GM23248 (cell line): ENCODE measurements at regions not wholly inside any gene's neighbourhood (a gene's known extent, or its start where the extent isn't known, plus 50 kb on each side); places are given as distances from the start of the nearest gene placed in this dataset.

ENCODE experiments used
- EZH2 ChIP-seq: fragments of 200-600 bp; sonication (generic); IDR thresholded peaks from 2 replicates; pipeline ENCODE4 v1.6.1; 2018; ENCODE audit warnings: antibody characterized with exemption, mild to moderate bottlenecking; ENCODE audit not compliant: insufficient read depth, poor library complexity, severe bottlenecking
- EZH2phosphoT487 ChIP-seq: fragments of 200-600 bp; sonication (generic); IDR thresholded peaks from 2 replicates; pipeline ENCODE4 v1.6.1; 2018; ENCODE audit warnings: antibody characterized with exemption, moderate library complexity, mild to moderate bottlenecking, low read depth; ENCODE audit not compliant: insufficient read depth

- TF ChIP-seq EZH2 (no peak), EZH2phosphoT487 (no peak)
These were observed 130.4 kb downstream of the GLI2 start for GRCh38 chr2:120866071-120866470.
